ENCODE measurements at regions not wholly inside any gene's neighbourhood (a gene's known extent, or its start where the extent isn't known, plus 50 kb on each side); places are given as distances from the start of the nearest gene placed in this dataset.

GRCh38 chr22:48301421-48301820 lies 1526.3 kb downstream of the BRD1 start:
- no peak for TF ChIP-seq CTCF (IDR thresholded peaks at IDR 0.05 in 2 of 3, conservative IDR thresholded peaks at IDR 0.05 in 1 of 3; ENCODE audit: borderline replicate concordance in 1 of 3, insufficient read depth in 1 of 3, low read depth in 2 of 3, low read length in 2 of 3)
- TF ChIP-seq MAX (IDR thresholded peaks at IDR 0.05): no peak
- TF ChIP-seq YY1 (IDR thresholded peaks at IDR 0.05; ENCODE audit: extremely low read depth, insufficient replicate concordance, low read depth, low read length): no peak
- TF ChIP-seq SP1 (IDR thresholded peaks at IDR 0.05; ENCODE audit: low read depth): no peak
- TF ChIP-seq ZFX (IDR thresholded peaks at IDR 0.05): no peak
- no peak for TF ChIP-seq ZNF274 (IDR thresholded peaks at IDR 0.05; ENCODE audit: low read depth, low read length)
- no peak for TF ChIP-seq POLR2A (IDR thresholded peaks at IDR 0.05; ENCODE audit: borderline replicate concordance, extremely low read depth, insufficient read depth, insufficient read length)
- TF ChIP-seq EZH2 (IDR thresholded peaks at IDR 0.05): no peak
- no peak for TF ChIP-seq RAD21 (IDR thresholded peaks at IDR 0.05; ENCODE audit: low read depth)
- TF ChIP-seq EGR1 (IDR thresholded peaks at IDR 0.05; ENCODE audit: low read depth): no peak
